ENCODE measurements at regions not wholly inside any gene's neighbourhood (a gene's known extent, or its start where the extent isn't known, plus 50 kb on each side); places are given as distances from the start of the nearest gene placed in this dataset.
"Not testable (repeated sequence)": the region's sequence is repeated elsewhere in the genome, so short reads cannot be mapped to it uniquely, and the experiment has no call there.

- intact Hi-C loops (cut with micrococcal nuclease); H3K4me1 ChIP-seq; H3K27ac ChIP-seq (replicated peaks); H3K4me3 ChIP-seq; H3K36me3 ChIP-seq; DNase-seq; H3K27me3 ChIP-seq (ENCODE audit: low read depth); H3K9me3 ChIP-seq (replicated peaks): not testable (repeated sequence)
Measured at GRCh38 chr21:25531538-25532250, 75.6 kb downstream of the MRPL39 start.

GRCh38 chr21:25528515-25528914, 78.8 kb downstream of the MRPL39 start:
- no peaks in the 10 kb centered on the region for H3K4me1 ChIP-seq
- H3K27me3 ChIP-seq (ENCODE audit: low read depth): no peaks in the 10 kb centered on the region
- no peak overlapping the region for H3K27ac ChIP-seq (replicated peaks)
- H3K36me3 ChIP-seq: no peaks in the 10 kb centered on the region
- DNase-seq: no peak
- no peak for TF ChIP-seq CTCF (IDR thresholded peaks at IDR 0.05; ENCODE audit: borderline replicate concordance)
- intact Hi-C loops (cut with micrococcal nuclease): no loop called here
- H3K4me3 ChIP-seq: no peak overlapping the region
- peaks cover 16% of the 10 kb centered on the region for H3K9me3 ChIP-seq (replicated peaks)

- no peak for TF ChIP-seq CTCF (IDR thresholded peaks at IDR 0.05; ENCODE audit: borderline replicate concordance)
- Histone ChIP-seq H3K4me1 (no peaks in the 10 kb centered on the region), H3K4me3 (no peak overlapping the region), H3K36me3 (no peaks in the 10 kb centered on the region), H3K27me3 (ENCODE audit: low read depth) (no peaks in the 10 kb centered on the region), H3K27ac (replicated peaks) (no peak overlapping the region), H3K9me3 (replicated peaks) (peaks cover 9% of the 10 kb centered on the region)
- no peak for DNase-seq
- intact Hi-C loops (cut with micrococcal nuclease): no loop called here
Measured at GRCh38 chr21:25518491-25518911, 88.8 kb downstream of the MRPL39 start.

GRCh38 chr21:25515484-25516405, 91.5 kb downstream of the MRPL39 start:
- Histone ChIP-seq H3K36me3 (no peaks in the 10 kb centered on the region), H3K27me3 (ENCODE audit: low read depth) (no peaks in the 10 kb centered on the region), H3K4me3 (no peak overlapping the region), H3K4me1 (no peaks in the 10 kb centered on the region), H3K27ac (replicated peaks) (no peak overlapping the region), H3K9me3 (replicated peaks) (no peaks in the 10 kb centered on the region)
- DNase-seq: no peak
- TF ChIP-seq CTCF (IDR thresholded peaks at IDR 0.05; ENCODE audit: borderline replicate concordance): no peak
- intact Hi-C loops (cut with micrococcal nuclease): no loop called here

GRCh38 chr21:25513810-25514209, 93.5 kb downstream of the MRPL39 start:
- no peaks in the 10 kb centered on the region for H3K4me1 ChIP-seq
- H3K36me3 ChIP-seq: no peaks in the 10 kb centered on the region
- DNase-seq: no peak
- H3K27me3 ChIP-seq (ENCODE audit: low read depth): no peaks in the 10 kb centered on the region
- TF ChIP-seq CTCF (IDR thresholded peaks at IDR 0.05; ENCODE audit: borderline replicate concordance): no peak
- H3K9me3 ChIP-seq (replicated peaks): no peaks in the 10 kb centered on the region
- intact Hi-C loops (cut with micrococcal nuclease): no loop called here
- no peak overlapping the region for H3K4me3 ChIP-seq
- no peak overlapping the region for H3K27ac ChIP-seq (replicated peaks)

Data from left ventricle myocardium inferior (tissue), 1 donor.